ENCODE measurements at regions not wholly inside any gene's neighbourhood (a gene's known extent, or its start where the extent isn't known, plus 50 kb on each side); places are given as distances from the start of the nearest gene placed in this dataset.
"Not testable (repeated sequence)": the region's sequence is repeated elsewhere in the genome, so short reads cannot be mapped to it uniquely, and the experiment has no call there.

DNA sequence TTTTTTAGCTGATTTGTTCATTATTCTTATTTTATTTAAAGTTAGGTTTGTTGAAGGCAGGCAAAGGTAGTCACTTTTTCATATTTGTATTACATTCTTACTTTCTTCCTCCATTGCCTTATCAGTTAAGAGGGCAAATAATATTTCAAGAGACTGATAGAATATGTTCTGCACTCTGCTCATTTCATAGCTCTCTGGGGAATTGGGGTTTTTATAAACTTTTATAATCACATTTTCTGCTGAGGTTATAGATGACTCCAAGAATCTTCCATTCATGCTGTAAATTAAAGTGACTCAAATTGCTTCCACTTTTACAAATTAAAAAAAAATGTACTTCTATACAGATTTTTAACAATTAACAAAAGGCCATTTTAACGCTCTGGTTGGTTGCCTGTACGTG lies 142.9 kb upstream of the PLGLB2 start:
- DNase-seq; H3K4me3 ChIP-seq; H3K4me1 ChIP-seq; H3K9me3 ChIP-seq; intact Hi-C loops (cut with DNase I; ENCODE audit: low total_unique reads); H3K36me3 ChIP-seq; H3K27me3 ChIP-seq; H3K27ac ChIP-seq: not testable (repeated sequence)

DNA sequence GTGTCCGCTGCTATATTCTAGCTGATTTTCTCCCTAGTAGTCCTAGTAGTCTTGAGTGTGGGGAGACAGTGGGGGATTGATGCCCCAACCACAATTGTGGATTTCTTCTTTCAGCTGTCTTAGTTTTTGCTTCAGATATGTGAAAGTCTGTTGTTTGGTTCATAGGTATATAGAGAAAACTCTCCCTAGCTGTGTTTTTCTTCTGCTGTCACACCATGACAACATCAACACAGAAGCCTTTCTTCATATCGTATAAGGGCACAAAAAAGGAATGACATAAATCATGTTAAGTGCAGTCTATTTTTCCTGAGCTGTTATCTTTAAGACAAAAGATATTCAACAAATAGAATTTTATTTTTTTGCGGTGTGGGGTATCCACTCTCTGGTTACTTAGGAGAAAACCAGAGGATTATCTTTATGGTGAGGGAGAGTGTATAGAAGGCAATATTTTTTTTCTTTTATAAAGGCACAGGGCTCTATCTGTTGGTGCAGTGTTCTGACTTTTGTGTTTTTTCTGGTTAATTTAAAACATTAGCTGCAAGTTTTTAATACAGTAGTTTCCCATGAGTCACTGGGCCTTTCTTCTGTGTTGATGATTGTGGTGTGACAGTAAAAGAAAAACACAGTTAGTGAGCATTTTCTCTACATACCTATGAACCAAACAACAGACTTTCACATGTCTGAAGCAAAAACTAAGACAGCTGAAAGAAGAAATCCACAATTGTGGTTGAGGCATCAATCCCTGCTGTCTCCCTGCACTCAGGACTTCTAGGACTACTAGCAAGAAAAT lies 139.3 kb upstream of the PLGLB2 start:
- H3K9me3 ChIP-seq; H3K4me1 ChIP-seq; H3K4me3 ChIP-seq; H3K27ac ChIP-seq; intact Hi-C loops (cut with DNase I; ENCODE audit: low total_unique reads); H3K36me3 ChIP-seq; H3K27me3 ChIP-seq; DNase-seq: not testable (repeated sequence)

DNA sequence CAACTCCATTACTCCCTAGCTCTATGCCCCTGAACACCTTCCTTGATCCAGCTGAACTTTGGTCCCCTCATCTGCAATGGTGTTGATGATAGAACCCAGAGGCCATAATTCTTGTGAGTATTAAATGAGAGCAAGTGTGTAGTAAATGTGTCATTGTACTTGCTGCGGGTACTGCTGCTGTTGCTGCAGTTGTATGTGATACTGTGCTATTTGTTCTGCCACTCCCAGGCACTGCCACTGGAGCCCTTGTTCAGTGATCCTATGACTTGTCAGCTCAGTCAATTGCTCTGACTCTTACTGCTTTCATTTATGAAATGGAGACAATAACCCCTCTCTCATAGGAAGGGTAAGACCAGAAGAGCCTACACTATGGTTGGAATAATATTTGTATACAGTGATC lies 136.9 kb upstream of the PLGLB2 start:
- H3K36me3 ChIP-seq; H3K27ac ChIP-seq; H3K4me3 ChIP-seq; H3K9me3 ChIP-seq; intact Hi-C loops (cut with DNase I; ENCODE audit: low total_unique reads); H3K27me3 ChIP-seq; H3K4me1 ChIP-seq; DNase-seq: not testable (repeated sequence)

DNA sequence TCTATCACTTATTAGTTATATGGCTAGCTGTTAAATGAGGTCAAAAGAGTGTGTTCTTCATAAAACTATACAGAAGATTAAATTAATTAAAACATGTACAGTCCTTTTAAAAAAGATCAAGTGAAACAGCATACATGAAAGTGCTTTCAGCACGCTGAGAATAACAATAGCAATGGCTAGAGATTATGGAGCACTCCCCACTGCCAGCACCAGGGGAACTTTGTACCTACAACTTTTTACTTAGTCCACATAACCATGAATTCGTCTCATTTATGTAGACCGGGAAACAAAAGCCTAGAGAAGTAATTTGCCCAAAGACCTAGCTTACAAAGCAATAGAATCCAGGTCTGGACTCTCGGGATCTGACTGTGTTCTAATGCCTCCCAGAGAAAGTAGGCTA lies 136.5 kb upstream of the PLGLB2 start:
- H3K36me3 ChIP-seq; H3K9me3 ChIP-seq; H3K4me3 ChIP-seq; H3K27ac ChIP-seq; intact Hi-C loops (cut with DNase I; ENCODE audit: low total_unique reads); H3K4me1 ChIP-seq; H3K27me3 ChIP-seq; DNase-seq: not testable (repeated sequence)

DNA sequence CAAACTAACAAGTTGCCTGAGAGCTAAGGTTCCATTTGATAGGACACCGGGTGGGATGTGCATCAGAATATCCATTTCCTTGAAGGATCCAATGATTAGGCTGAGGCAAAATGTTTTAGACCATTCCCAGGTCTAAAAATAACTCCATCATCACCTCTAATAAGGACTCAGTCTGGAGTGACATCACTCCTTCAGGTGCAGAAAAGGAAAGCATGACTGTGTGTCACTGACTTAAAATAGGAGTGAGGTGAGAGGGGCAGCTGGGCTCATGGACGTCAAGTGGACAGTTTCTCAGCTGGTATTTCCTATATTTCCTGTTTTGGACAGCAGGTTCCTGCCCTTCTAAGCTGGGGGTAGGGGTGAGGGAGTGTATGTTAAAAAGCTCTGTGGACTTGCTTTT lies 135.9 kb upstream of the PLGLB2 start:
- H3K36me3 ChIP-seq; intact Hi-C loops (cut with DNase I; ENCODE audit: low total_unique reads); H3K4me1 ChIP-seq; DNase-seq; H3K27ac ChIP-seq; H3K9me3 ChIP-seq; H3K4me3 ChIP-seq; H3K27me3 ChIP-seq: not testable (repeated sequence)

DNA sequence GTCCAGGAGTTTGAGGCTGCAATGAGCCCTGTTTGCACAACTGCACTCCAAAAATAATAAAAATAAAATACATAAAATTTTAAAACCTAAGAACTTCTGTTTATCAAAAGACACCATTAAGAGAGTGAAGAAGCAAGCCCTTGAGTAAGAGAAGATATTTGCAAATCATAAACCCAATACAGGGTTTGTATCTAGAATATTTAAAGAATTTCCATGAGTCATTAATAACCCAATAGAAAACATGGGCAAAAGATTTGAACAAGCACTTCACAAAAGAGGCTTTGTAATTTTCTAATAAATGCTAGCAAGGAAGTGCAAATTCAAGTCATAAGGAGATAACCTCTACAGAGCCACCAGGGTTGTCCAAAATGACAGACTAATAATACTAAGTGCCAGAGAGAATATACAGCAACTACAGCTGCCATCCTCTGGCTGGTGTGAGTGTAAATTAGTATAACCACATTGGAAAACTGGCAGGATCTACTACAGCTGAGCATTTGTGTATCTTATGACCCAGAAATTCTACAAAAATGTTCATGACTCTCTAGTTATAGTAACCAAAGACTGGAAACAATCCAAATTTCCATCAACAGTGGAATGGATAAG lies 133.0 kb upstream of the PLGLB2 start:
- H3K27me3 ChIP-seq; H3K27ac ChIP-seq; H3K9me3 ChIP-seq; H3K4me1 ChIP-seq; H3K4me3 ChIP-seq; DNase-seq; H3K36me3 ChIP-seq; intact Hi-C loops (cut with DNase I; ENCODE audit: low total_unique reads): not testable (repeated sequence)

DNA sequence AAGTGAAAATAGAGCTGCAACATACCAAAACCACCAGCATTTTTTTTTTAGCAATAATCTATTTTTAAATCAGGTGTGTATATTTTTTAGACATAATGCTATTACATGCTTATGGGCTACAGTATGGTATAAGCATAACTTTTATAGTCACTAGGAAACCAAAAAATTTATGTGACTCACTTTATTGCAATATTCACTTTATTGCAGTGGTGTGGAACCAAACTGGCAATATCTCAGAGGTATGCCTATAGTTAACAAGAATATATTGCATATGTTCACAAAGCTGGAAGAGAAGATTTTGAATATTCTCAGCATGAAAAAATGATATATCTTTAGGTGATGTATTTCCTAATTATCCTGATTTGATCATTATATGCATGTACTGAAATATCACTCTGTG lies 128.8 kb upstream of the PLGLB2 start:
- intact Hi-C loops (cut with DNase I; ENCODE audit: low total_unique reads); H3K27me3 ChIP-seq; DNase-seq; H3K9me3 ChIP-seq; H3K36me3 ChIP-seq; H3K4me3 ChIP-seq; H3K27ac ChIP-seq; H3K4me1 ChIP-seq: not testable (repeated sequence)

DNA sequence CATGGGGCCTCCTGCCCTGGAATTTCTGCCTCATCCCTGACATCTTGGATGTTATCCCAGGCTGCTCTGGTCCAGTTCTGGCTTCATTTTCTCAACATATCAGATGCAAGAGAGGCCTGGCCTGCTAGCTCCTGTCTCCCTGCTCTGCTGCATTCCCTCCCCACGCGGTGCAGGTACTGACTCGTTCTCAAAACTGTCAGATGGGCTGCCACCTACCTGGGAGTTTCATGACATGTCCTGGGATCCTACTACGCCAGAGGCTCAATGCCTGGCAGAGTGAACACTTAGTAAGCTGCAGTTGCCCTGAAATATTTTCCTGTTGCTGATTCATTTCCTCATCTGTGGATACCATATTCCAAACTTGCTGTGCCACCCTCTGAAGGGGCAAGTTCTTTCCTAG lies 126.7 kb upstream of the PLGLB2 start:
- intact Hi-C loops (cut with DNase I; ENCODE audit: low total_unique reads); H3K9me3 ChIP-seq; H3K4me1 ChIP-seq; H3K27ac ChIP-seq; H3K36me3 ChIP-seq; H3K4me3 ChIP-seq; H3K27me3 ChIP-seq; DNase-seq: not testable (repeated sequence)

DNA sequence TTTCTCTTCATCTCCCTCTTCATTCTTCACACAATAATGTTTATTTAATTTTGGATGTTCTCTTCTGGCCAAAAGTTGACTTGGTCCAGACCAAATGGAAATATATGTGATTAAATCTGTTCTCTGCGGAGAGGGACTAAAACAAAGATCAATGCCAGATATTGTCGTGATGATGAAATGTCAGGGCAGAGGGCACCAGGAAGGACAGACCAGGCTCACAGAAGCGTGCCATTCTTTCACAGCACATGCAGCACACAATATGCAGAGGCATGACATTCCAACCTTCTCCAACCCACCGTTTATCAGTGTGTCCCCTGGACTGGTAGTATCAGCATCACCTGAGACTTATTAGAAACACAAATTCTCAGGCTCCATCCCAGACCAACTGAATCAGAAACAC lies 125.2 kb upstream of the PLGLB2 start:
- H3K9me3 ChIP-seq; H3K4me1 ChIP-seq; H3K4me3 ChIP-seq; intact Hi-C loops (cut with DNase I; ENCODE audit: low total_unique reads); DNase-seq; H3K27me3 ChIP-seq; H3K36me3 ChIP-seq; H3K27ac ChIP-seq: not testable (repeated sequence)

DNA sequence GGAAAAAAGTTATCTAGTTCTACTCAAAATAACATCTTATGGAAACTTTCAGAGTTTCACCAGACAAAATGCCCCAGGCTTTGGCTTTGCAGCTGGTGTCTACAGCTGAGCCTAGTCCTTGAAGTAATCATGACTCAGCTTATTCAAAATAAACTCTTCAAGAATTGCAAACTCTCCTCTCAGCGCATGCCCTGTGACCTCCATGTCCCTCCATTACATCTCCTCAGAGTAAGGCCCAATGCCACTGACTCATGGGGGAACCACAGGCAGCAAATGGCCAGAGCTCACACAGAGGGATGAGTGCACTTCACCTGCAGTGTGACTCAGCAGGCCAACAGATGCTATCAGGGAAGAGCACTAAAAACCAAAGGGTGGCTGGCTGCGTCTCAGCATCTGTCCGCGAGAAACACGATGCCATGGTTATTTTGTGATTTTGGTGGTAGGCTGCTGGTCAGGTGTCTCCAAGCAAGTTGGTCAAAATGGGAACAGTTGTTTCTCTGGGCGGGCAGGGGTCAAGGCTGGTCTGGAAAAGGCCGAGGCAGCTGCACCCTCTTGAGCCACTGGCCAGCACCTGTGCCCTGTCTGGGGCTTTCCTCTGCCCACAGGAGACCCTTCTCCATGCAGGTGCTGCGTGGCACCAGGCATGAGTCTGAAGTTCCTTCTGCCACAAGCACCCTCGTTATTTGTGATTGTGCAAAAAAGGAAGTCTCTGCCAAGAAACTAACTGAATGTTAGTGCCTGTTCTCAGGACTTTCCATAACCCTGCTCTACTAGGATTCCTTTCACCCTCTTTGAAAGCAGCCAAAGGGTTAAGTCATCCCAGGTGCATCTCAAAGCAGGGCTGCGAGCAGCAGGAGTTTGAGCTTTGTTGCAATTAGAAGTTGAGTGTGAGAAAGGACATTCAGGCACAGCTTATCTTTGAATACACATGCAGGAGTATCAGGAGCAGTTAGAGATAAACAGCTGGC lies 118.1 kb upstream of the PLGLB2 start:
- H3K27ac ChIP-seq; H3K9me3 ChIP-seq; H3K4me1 ChIP-seq; H3K36me3 ChIP-seq; H3K4me3 ChIP-seq; H3K27me3 ChIP-seq; intact Hi-C loops (cut with DNase I; ENCODE audit: low total_unique reads); DNase-seq: not testable (repeated sequence)

DNA sequence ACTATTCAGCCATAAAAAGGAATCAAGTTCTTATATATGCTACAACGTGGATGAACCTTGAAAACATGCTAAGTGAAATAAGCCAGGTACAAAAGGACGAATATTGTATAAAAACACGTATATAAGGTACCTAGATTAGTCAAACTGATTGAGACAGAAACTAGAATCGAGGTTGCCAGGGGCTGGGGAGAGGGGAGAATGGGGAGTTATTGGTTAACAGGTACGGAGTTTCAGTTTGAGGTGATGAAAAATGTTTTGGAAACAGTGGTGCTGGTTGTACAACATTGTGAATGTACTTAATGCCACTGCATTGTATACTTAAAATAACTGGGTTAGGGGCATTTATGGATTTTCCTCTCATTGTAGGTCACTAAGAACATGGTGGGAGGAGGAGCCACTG lies 117.0 kb upstream of the PLGLB2 start:
- intact Hi-C loops (cut with DNase I; ENCODE audit: low total_unique reads); H3K27me3 ChIP-seq; H3K36me3 ChIP-seq; H3K27ac ChIP-seq; DNase-seq; H3K4me1 ChIP-seq; H3K4me3 ChIP-seq; H3K9me3 ChIP-seq: not testable (repeated sequence)

DNA sequence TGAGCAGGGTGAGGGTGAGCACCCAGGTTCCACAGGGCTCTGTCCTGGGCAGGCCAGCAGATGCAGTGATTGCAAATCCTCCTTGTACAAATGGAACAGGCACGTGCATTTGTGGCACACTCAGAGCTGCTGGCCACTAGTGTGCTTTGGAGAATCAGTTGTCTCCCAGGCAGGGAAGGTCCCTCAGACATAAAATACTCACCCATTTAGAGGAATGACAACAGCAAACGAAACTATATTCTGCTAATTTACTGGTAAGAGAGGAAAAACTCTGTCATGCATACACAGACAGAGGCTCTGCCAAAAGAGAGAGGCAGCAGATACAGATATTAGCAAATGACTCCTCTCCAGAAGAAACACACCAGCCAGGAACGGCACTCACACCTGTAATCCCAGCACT lies 116.5 kb upstream of the PLGLB2 start:
- H3K36me3 ChIP-seq; H3K4me1 ChIP-seq; DNase-seq; H3K4me3 ChIP-seq; H3K27ac ChIP-seq; H3K9me3 ChIP-seq; H3K27me3 ChIP-seq; intact Hi-C loops (cut with DNase I; ENCODE audit: low total_unique reads): not testable (repeated sequence)

DNA sequence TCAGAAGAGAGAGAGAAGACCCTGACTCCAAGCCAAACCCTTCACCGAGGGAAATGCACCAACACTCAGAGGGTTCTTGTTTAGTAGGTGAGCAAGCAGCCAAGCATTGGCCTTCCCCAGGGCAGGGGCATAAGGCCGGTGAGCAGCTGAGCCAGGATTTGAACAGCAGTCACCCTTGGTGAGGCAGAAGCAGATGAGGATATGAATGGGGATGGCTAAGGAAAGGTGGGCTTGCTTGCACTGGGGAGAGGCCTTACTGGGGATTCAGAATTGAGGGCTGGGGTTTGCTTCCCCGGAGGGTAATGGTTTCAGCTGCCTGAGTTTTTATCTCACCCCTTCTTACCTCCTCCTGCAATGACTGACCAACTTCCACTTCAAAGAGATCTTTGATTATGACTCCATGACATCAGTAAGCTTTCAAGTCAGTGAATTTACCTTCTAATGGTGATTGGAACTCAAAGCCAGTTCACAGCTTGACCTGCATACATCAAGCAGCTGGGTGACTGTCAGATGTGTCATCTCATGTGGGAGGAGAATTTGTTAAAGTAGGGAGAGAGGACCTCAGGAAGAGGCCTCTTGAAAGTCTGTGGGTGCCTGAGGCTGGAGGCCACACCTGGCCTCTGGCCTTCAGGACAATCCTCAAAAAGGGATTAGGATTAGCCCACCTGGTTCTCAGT lies 114.5 kb upstream of the PLGLB2 start:
- H3K36me3 ChIP-seq; H3K27me3 ChIP-seq; DNase-seq; H3K4me1 ChIP-seq; H3K27ac ChIP-seq; H3K9me3 ChIP-seq; intact Hi-C loops (cut with DNase I; ENCODE audit: low total_unique reads); H3K4me3 ChIP-seq: not testable (repeated sequence)

DNA sequence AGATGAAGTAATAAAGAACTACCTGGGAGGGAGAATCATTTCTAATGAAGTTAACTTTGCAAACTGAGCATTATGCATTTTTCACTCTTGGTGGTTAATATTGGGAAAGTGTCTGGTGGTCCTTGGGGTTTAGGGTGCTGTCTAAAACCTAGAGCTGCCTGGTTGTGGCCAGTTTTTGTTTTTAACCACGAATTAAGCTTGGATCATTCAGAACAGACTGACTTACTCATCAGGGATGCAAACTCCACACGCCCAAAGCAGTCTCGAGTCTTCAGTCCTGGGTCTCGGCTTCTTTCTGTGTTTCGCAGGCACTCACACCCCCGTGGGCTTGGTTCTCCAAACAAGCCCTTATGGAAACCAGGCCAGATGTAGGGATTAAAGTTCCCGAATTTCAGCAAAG lies 113.8 kb upstream of the PLGLB2 start:
- DNase-seq; H3K9me3 ChIP-seq; H3K27me3 ChIP-seq; H3K4me1 ChIP-seq; H3K36me3 ChIP-seq; H3K27ac ChIP-seq; intact Hi-C loops (cut with DNase I; ENCODE audit: low total_unique reads); H3K4me3 ChIP-seq: not testable (repeated sequence)
